GM12878 (cell line): ENCODE measurements at regions not wholly inside any gene's neighbourhood (a gene's known extent, or its start where the extent isn't known, plus 50 kb on each side); places are given as distances from the start of the nearest gene placed in this dataset.

ENCODE experiments used
- ATAC-seq: fragments of 200-7000 bp; cut with Tn5 transposase; 3 replicates; pipeline ENCODE4 v1.9.1; 2020; ENCODE audit warnings: mild to moderate bottlenecking, moderate library complexity
- BruUV-seq: library from RNA; stranded (reverse); fragments of 400-500 nt; replicated peaks from 2 replicates; lab custom pipeline; 2021; lab: Mats Ljungman, UMichigan
- CTCF ChIA-PET: fragments of 300-600 bp; sonication (Branson Sonifier 250); formaldehyde crosslinking; extraction: SDS; loops from one replicate; lab custom pipeline; 2021; ENCODE audit warnings: inconsistent platforms; lab: Yijun Ruan, JAX
- POLR2A ChIA-PET: fragments of 350-600 bp; formaldehyde crosslinking; extraction: SDS; loops from one replicate; lab custom pipeline; 2021; ENCODE audit warnings: inconsistent platforms; lab: Charles Lee
- RAD21 ChIA-PET: fragments of 300-600 bp; sonication (Branson Sonifier 250); formaldehyde crosslinking; loops from one replicate; lab custom pipeline; 2023; ENCODE audit warnings: antibody characterized with exemption; ENCODE audit not compliant: unreplicated experiment; lab: Charles Lee
- SMC1A ChIA-PET: fragments of 300-600 bp; sonication (Branson Sonifier 250); formaldehyde crosslinking; loops from one replicate; lab custom pipeline; 2023; ENCODE audit not compliant: unreplicated experiment, uncharacterized antibody; lab: Charles Lee
- DNase-seq: peaks from one replicate; pipeline ENCODE4 v3.0.0-alpha.2; 2011; ENCODE audit warnings: low read depth, low spot score
- FAIRE-seq: peaks from 3 replicates; lab custom pipeline; 2011; peaks lifted over from hg19 to GRCh38; lab: Jason Lieb, UNC
- H2AFZ ChIP-seq: 2 replicates; pipeline ENCODE4 v1.6.0; 2011; ENCODE audit warnings: low read depth, low read length, control low read depth; ENCODE audit not compliant: control insufficient read depth
- H3K27ac ChIP-seq: 2 replicates; pipeline ENCODE4 v1.5.1; 2011; ENCODE audit warnings: control low read depth; ENCODE audit not compliant: control insufficient read depth, insufficient read depth
- H3K27me3 ChIP-seq, 2 experiments: replicated peaks in 1 of 2; 2 replicates each; pipeline versions ENCODE4 v1.6.0 to v1.6.1; 2011; ENCODE audit warnings: low read length in 1 of 2; ENCODE audit not compliant: control insufficient read depth in 2 of 2, insufficient read depth in 2 of 2
- H3K36me3 ChIP-seq, 2 experiments: 2 replicates each; pipeline ENCODE4 v1.5.1; 2011; ENCODE audit warnings: low read length in 1 of 2; ENCODE audit not compliant: control insufficient read depth in 2 of 2, insufficient read depth in 2 of 2
- H3K4me1 ChIP-seq: 2 replicates; pipeline ENCODE4 v1.6.1; 2011; ENCODE audit warnings: mild to moderate bottlenecking, low read length, moderate library complexity, mixed read lengths; ENCODE audit not compliant: control insufficient read depth, insufficient read depth
- H3K4me2 ChIP-seq: 2 replicates; pipeline ENCODE4 v1.6.0; 2011; ENCODE audit warnings: control low read depth; ENCODE audit not compliant: control insufficient read depth, insufficient read depth
- H3K4me3 ChIP-seq: fragments of 200-600 bp; sonication (generic); 2 replicates; pipeline ENCODE4 v1.5.1; 2016
- H3K79me2 ChIP-seq: 2 replicates; pipeline ENCODE4 v1.6.0; 2011; ENCODE audit warnings: low read length; ENCODE audit not compliant: control insufficient read depth, insufficient read depth
- H3K9ac ChIP-seq: 2 replicates; pipeline ENCODE4 v1.8.0; 2011; ENCODE audit warnings: low read length, control low read depth, mixed read lengths; ENCODE audit not compliant: control insufficient read depth, insufficient read depth
- H3K9me3 ChIP-seq: replicated peaks from 3 replicates; pipeline ENCODE4 v1.5.1; 2011; ENCODE audit warnings: mild to moderate bottlenecking, low read length; ENCODE audit not compliant: control insufficient read depth, insufficient read depth
- H4K20me1 ChIP-seq: 2 replicates; pipeline ENCODE4 v1.6.0; 2011; ENCODE audit not compliant: control insufficient read depth, insufficient read depth
- CHD4 ChIP-seq: fragments of 200-600 bp; sonication (generic); IDR thresholded peaks from 2 replicates; pipeline ENCODE4 v1.6.1; 2016; ENCODE audit warnings: mild to moderate bottlenecking
- ESRRA ChIP-seq: IDR thresholded peaks from 2 replicates; pipeline ENCODE4 v1.6.1; 2012; ENCODE audit warnings: mild to moderate bottlenecking, low read length, improper control_type of control experiment
- FOXM1 ChIP-seq: IDR thresholded peaks from 2 replicates; pipeline ENCODE4 v1.6.1; 2012; ENCODE audit warnings: low read depth, mild to moderate bottlenecking, inconsistent platforms, low read length, moderate library complexity
- IKZF1 ChIP-seq: fragments of 450-650 bp; conservative IDR thresholded peaks from 2 replicates; pipeline ENCODE4 v1.6.1; 2017; ENCODE audit warnings: antibody characterized with exemption, mild to moderate bottlenecking
- NFXL1 ChIP-seq: fragments of 450-650 bp; IDR thresholded peaks from 2 replicates; pipeline ENCODE4 v1.6.1; 2017; ENCODE audit warnings: antibody characterized with exemption, mild to moderate bottlenecking, borderline replicate concordance
- NFYA ChIP-seq: IDR thresholded peaks from 2 replicates; pipeline ENCODE4 v1.6.1; 2011; ENCODE audit warnings: low read depth, mild to moderate bottlenecking, low read length, improper control_type of control experiment, borderline replicate concordance
- NR2C1 ChIP-seq: fragments of 450-650 bp; IDR thresholded peaks from 2 replicates; pipeline ENCODE4 v1.6.1; 2017; ENCODE audit warnings: antibody characterized with exemption, mild to moderate bottlenecking, moderate library complexity
- NR2C2 ChIP-seq: IDR thresholded peaks from 2 replicates; pipeline ENCODE4 v1.6.1; 2011; ENCODE audit warnings: borderline replicate concordance, low read depth; ENCODE audit not compliant: control insufficient read depth, insufficient read length
- PAX8 ChIP-seq: fragments of 450-650 bp; IDR thresholded peaks from 2 replicates; pipeline ENCODE4 v1.6.1; 2017; ENCODE audit warnings: mild to moderate bottlenecking, moderate library complexity
- PML ChIP-seq: IDR thresholded peaks from 2 replicates; pipeline ENCODE4 v1.6.1; 2012; ENCODE audit warnings: low read length, inconsistent platforms
- POU2F2 ChIP-seq: IDR thresholded peaks from 3 replicates; pipeline ENCODE4 v1.6.1; 2011; ENCODE audit warnings: low read depth, mild to moderate bottlenecking, low read length, borderline replicate concordance
- RBBP5 ChIP-seq: fragments of 200-600 bp; sonication (generic); conservative IDR thresholded peaks from 2 replicates; pipeline ENCODE4 v1.6.1; 2016
- RCOR1 ChIP-seq: conservative IDR thresholded peaks from 2 replicates; pipeline ENCODE4 v1.6.1; 2012; ENCODE audit warnings: low read depth, low read length, improper control_type of control experiment
- RFX5 ChIP-seq: IDR thresholded peaks from 2 replicates; pipeline ENCODE4 v1.6.1; 2011; ENCODE audit warnings: low read depth, low read length, improper control_type of control experiment
- RUNX3 ChIP-seq: IDR thresholded peaks from 2 replicates; pipeline ENCODE4 v1.6.1; 2012; ENCODE audit warnings: low read length, inconsistent platforms
- STAT1 ChIP-seq: fragments of 450-650 bp; conservative IDR thresholded peaks from 2 replicates; pipeline ENCODE4 v1.6.1; 2014; ENCODE audit warnings: antibody characterized with exemption, mild to moderate bottlenecking
- TCF3 ChIP-seq: IDR thresholded peaks from 2 replicates; pipeline ENCODE4 v1.6.1; 2012; ENCODE audit warnings: low read depth, mild to moderate bottlenecking, low read length, borderline replicate concordance; ENCODE audit not compliant: insufficient read depth
- TCF7 ChIP-seq: IDR thresholded peaks from 2 replicates; pipeline ENCODE4 v1.6.1; 2014; ENCODE audit warnings: antibody characterized with exemption, borderline replicate concordance
- ZNF207 ChIP-seq: fragments of 450-650 bp; IDR thresholded peaks from 2 replicates; pipeline ENCODE4 v1.6.1; 2014; ENCODE audit warnings: antibody characterized with exemption, mild to moderate bottlenecking, borderline replicate concordance
- ZNF384 ChIP-seq: IDR thresholded peaks from 2 replicates; pipeline ENCODE4 v1.6.1; 2012; ENCODE audit warnings: low read depth, mild to moderate bottlenecking, low read length, improper control_type of control experiment, borderline replicate concordance
- WGBS: methylation state at CpG from one replicate; pipeline ENCODE4 v1.1.6; 2016; ENCODE audit warnings: low lambda C conversion rate; ENCODE audit not compliant: insufficient replicate concordance, insufficient coverage; ENCODE audit errors: missing lambda C conversion rate; 5-methylcytosine and 5-hydroxymethylcytosine counted together
- in situ Hi-C: fragments of 300-500 bp; cut with MboI; formaldehyde crosslinking; loops from 9 replicates; pipeline ENCODE4 v1.14.3; 2018; ENCODE audit warnings: mixed read lengths
- intact Hi-C: fragments of 100-400 bp; cut with micrococcal nuclease; formaldehyde crosslinking; loops from one replicate; pipeline ENCODE4 v1.14.2; 2022; ENCODE audit not compliant: unreplicated experiment
- TF ChIP-seq, protein P1 (sequence below): IDR thresholded peaks from 2 replicates; pipeline ENCODE4 v1.6.1; 2012; ENCODE audit warnings: low read depth, low read length, improper control_type of control experiment
- TF ChIP-seq, protein P2 (sequence below): fragments of 450-650 bp; IDR thresholded peaks from 2 replicates; pipeline ENCODE4 v1.6.1; 2016; ENCODE audit warnings: mild to moderate bottlenecking
- TF ChIP-seq, protein P3 (sequence below): fragments of 450-650 bp; formaldehyde crosslinking; IDR thresholded peaks from 2 replicates; pipeline ENCODE4 v1.4.0; 2022; ENCODE audit warnings: mild to moderate bottlenecking, moderate library complexity

GRCh38 chr3:177591379-177591778 lies 394.1 kb upstream of the TBL1XR1 start:
- peaks cover 2% of the 10 kb centered on the region; the same call in 1 of the 3 replicates for H3K9me3 ChIP-seq
- H2AFZ ChIP-seq = no peak overlapping the region
- no peaks in the 10 kb centered on the region for H3K27me3 ChIP-seq
- 0% methylated on average over 4 of the region's 4 CpGs for WGBS
- H3K4me3 ChIP-seq = no peak overlapping the region
- H4K20me1 ChIP-seq = no peaks in the 10 kb centered on the region
- SMC1A ChIA-PET = interaction anchor here (1.0 to 1.4 kb wide), 2 partner anchors 11 to 14 kb away, joined by 3 read pairs; no protein-coding TSS in a partner anchor
- intact Hi-C loops (loop anchor here (5.0 kb wide), 1 partner anchor 144 kb away; no protein-coding TSS in a partner anchor), in situ Hi-C loops (no loop called here)
- ATAC-seq = peak; percentile 72
- H3K79me2 ChIP-seq = no peaks in the 10 kb centered on the region
- H3K36me3 ChIP-seq = no peaks in the 10 kb centered on the region
- CTCF ChIA-PET = interaction anchor here (0.9 kb wide), 1 partner anchor 540 kb away, joined by 4 read pairs; no protein-coding TSS in a partner anchor
- peak; percentile 44 for FAIRE-seq
- peak overlapping the region; percentile 28; the same call in 1 of the 2 replicates for H3K4me2 ChIP-seq
- DNase-seq = peak; percentile 35
- BruUV-seq = no TSS peak
- H3K9ac ChIP-seq = no peak overlapping the region
- H3K27ac ChIP-seq = no peak overlapping the region; the same call in 1 of the 2 replicates
- RAD21 ChIA-PET = no interaction called here
- POLR2A ChIA-PET = no interaction called here
- peaks cover 19% of the 10 kb centered on the region; the same call in 1 of the 2 replicates for H3K4me1 ChIP-seq
- TF ChIP-seq CHD4 (no peak), RCOR1 (no peak), RFX5 (no peak), ZNF384 (no peak), NR2C1 (no peak), STAT1 (no peak), TCF7 (no peak), PAX8 (no peak), TCF3 (no peak), NFYA (no peak), FOXM1 (no peak), RBBP5 (no peak), PML (no peak), ESRRA (no peak), NFXL1 (no peak), POU2F2 (no peak), NR2C2 (no peak), RUNX3 (peak; percentile 76), IKZF1 (0 out of 2 replicates have a peak, but pooled peaks have one; percentile 21), ZNF207 (no peak)
- TF ChIP-seq, protein P1, sequence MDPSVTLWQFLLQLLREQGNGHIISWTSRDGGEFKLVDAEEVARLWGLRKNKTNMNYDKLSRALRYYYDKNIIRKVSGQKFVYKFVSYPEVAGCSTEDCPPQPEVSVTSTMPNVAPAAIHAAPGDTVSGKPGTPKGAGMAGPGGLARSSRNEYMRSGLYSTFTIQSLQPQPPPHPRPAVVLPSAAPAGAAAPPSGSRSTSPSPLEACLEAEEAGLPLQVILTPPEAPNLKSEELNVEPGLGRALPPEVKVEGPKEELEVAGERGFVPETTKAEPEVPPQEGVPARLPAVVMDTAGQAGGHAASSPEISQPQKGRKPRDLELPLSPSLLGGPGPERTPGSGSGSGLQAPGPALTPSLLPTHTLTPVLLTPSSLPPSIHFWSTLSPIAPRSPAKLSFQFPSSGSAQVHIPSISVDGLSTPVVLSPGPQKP = no peak
- TF ChIP-seq, protein P2, sequence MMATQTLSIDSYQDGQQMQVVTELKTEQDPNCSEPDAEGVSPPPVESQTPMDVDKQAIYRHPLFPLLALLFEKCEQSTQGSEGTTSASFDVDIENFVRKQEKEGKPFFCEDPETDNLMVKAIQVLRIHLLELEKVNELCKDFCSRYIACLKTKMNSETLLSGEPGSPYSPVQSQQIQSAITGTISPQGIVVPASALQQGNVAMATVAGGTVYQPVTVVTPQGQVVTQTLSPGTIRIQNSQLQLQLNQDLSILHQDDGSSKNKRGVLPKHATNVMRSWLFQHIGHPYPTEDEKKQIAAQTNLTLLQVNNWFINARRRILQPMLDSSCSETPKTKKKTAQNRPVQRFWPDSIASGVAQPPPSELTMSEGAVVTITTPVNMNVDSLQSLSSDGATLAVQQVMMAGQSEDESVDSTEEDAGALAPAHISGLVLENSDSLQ = no peak
- TF ChIP-seq, protein P3, sequence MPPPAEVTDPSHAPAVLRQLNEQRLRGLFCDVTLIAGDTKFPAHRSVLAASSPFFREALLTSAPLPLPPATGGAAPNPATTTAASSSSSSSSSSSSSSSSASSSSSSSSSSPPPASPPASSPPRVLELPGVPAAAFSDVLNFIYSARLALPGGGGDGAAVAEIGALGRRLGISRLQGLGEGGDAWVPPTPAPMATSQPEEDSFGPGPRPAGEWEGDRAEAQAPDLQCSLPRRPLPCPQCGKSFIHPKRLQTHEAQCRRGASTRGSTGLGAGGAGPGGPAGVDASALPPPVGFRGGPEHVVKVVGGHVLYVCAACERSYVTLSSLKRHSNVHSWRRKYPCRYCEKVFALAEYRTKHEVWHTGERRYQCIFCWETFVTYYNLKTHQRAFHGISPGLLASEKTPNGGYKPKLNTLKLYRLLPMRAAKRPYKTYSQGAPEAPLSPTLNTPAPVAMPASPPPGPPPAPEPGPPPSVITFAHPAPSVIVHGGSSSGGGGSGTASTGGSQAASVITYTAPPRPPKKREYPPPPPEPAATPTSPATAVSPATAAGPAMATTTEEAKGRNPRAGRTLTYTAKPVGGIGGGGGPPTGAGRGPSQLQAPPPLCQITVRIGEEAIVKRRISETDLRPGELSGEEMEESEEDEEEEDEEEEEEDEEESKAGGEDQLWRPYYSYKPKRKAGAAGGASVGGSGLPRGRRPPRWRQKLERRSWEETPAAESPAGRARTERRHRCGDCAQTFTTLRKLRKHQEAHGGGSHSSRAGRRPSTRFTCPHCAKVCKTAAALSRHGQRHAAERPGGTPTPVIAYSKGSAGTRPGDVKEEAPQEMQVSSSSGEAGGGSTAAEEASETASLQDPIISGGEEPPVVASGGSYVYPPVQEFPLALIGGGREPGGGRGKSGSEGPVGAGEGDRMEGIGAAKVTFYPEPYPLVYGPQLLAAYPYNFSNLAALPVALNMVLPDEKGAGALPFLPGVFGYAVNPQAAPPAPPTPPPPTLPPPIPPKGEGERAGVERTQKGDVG (CRISPR knock-in tag) = no peak
